ENCODE measurements at regions not wholly inside any gene's neighbourhood (a gene's known extent, or its start where the extent isn't known, plus 50 kb on each side); places are given as distances from the start of the nearest gene placed in this dataset.
"Not testable (repeated sequence)": the region's sequence is repeated elsewhere in the genome, so short reads cannot be mapped to it uniquely, and the experiment has no call there.

DNA sequence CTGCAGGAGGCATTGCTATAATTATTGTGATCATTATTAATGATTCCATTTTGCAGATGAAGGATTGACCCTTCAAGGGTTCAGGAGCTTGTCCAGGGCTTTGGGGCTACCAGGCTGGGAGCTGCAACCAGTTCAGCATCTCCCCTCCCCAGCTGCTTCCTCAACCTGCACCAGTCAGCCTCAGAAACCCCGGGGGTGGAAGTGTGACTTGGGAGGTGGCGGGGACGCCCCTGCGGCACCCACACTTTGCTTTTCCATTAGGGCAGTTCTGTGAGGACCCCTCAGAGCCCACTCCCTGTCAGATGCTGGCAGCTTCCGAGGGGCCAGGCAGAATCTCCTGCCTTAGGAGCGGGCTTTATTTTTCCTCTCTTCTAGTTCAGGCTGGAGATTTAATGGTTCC lies 85.6 kb downstream of the OLFM1 start:
- ATAC-seq (no peak), DNase-seq (ENCODE audit: missing footprints) (no peak)
- intact Hi-C loops (cut with DNase I): no loop called here

GRCh38 chr9:135174248-135174647 lies 86.8 kb downstream of the OLFM1 start:
- no peak for DNase-seq (ENCODE audit: missing footprints)
- intact Hi-C loops (cut with DNase I): no loop called here
- ATAC-seq: no peak

DNA sequence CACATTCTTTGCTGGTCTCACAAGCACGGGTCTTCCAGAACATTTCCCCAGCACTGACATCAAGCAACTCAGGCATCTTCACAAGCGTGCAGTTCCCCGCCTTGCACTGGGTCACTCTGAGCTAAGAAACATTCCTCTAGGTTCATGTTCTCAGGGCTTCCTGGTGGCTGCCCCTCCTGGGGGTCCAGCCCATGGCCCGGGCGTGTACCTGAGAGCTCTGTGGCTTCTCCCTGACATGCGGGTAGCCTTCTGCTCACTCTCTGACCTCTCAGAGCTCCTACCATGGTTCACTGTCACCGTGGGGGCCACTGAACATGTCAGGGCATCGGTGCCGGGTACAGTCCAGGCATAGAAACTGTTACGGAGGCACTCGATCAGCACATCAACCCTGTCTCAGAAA lies 87.5 kb downstream of the OLFM1 start:
- no peak for DNase-seq (ENCODE audit: missing footprints)
- no peak for ATAC-seq
- intact Hi-C loops (cut with DNase I): no loop called here

DNA sequence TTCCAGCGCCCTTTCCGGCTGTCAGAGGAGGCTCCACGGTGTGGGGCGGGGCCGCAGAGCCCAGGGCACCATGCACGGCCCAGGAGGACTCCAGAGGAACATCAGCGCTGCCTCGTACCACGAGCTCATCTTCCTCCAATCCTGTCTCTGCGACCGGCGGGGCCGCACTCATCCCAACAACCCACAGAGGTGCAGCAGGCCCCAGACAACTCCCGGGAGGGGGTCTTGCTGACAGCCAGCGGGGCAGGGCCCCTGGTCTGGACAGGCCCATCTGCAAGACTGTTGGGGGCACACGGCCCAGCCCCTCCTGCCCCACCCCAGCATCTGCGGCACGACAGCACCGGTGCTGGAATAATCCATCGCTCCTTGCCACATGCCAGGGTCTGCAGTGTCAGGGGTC lies 88.8 kb downstream of the OLFM1 start:
- ATAC-seq: no peak
- intact Hi-C loops (cut with DNase I): no loop called here

GRCh38 chr9:135177562-135177961 lies 90.1 kb downstream of the OLFM1 start:
- intact Hi-C loops (cut with DNase I): not testable (repeated sequence)

More for the DNA sequence above, 88.8 kb downstream of the OLFM1 start:
- no peak for DNase-seq (ENCODE audit: missing footprints)

GRCh38 chr9:135178498-135178897 lies 91.0 kb downstream of the OLFM1 start:
- ATAC-seq (no peak), DNase-seq (ENCODE audit: missing footprints) (no peak)
- intact Hi-C loops (cut with DNase I): no loop called here

More at GRCh38 chr9:135177562-135177961, 90.1 kb downstream of the OLFM1 start:
- DNase-seq (ENCODE audit: missing footprints); ATAC-seq: not testable (repeated sequence)

DNA sequence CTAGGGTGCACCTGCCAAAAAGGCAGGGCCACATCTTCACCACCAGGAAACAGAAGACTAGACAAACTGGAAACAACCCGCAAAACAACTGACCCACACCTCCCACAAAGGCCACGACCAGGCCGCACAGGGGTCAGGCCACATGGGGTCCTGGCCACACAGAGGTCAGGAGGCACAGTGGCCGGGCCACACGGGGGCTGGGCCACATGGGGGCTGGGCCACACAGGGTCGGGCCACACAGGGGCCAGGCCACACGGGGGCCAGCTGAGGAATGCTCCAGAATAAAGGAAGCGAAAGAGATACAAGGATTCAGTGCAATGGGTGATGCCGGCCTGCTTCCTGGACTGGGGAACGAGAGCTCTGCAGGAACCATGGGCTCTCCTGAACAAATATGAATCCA lies 91.6 kb downstream of the OLFM1 start:
- intact Hi-C loops (cut with DNase I): no loop called here
- no peak for DNase-seq (ENCODE audit: missing footprints)
- ATAC-seq: no peak

DNA sequence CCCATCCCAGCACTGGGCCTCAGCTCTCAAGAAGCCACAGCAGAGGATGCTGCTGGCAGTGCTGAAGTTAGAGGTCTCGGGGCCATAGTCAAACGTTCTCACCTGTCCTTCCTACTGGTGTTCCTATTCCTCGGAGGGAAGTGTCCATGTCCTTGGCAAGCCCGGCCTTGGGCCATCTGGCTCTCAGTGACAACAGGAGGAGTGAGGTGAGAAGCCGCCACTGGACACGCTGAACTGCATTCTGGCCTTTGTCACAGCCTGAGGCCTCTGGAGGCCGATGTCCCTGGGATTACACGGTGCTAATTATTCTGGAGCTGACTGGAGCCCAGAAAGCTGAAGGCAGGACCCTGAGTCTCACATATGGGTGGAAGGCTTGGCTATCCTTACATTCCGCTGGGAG lies 92.5 kb downstream of the OLFM1 start:
- intact Hi-C loops (cut with DNase I): no loop called here
- no peak for ATAC-seq

GRCh38 chr9:135180586-135180985 lies 93.1 kb downstream of the OLFM1 start:
- ATAC-seq (no peak), DNase-seq (ENCODE audit: missing footprints) (no peak)
- intact Hi-C loops (cut with DNase I): no loop called here

More for the DNA sequence above, 92.5 kb downstream of the OLFM1 start:
- DNase-seq (ENCODE audit: missing footprints): no peak

DNA sequence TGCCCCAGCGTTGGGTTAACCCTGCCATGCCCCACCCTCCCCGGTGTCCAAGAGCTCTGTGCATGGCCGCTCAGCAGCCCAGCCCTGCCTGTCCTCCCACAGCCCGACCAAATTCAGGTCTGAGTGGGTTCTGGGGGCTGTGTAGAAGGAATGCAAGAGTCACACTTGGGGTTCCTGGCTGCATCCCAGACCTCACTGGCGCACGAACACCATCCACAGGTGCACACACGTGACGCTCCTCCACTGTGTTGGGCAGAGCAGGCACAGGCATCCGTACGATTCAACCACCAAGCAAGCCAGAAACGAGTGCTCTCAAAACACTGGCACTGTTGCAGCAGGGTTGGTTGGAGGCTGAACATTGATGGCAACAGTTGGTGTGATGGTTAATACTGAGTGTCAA lies 93.9 kb downstream of the OLFM1 start:
- DNase-seq (ENCODE audit: missing footprints) (no peak), ATAC-seq (no peak)
- intact Hi-C loops (cut with DNase I): no loop called here

- DNase-seq (ENCODE audit: missing footprints); intact Hi-C loops (cut with DNase I); ATAC-seq: not testable (repeated sequence)
Measured at GRCh38 chr9:135181841-135182240, 94.4 kb downstream of the OLFM1 start.

DNA sequence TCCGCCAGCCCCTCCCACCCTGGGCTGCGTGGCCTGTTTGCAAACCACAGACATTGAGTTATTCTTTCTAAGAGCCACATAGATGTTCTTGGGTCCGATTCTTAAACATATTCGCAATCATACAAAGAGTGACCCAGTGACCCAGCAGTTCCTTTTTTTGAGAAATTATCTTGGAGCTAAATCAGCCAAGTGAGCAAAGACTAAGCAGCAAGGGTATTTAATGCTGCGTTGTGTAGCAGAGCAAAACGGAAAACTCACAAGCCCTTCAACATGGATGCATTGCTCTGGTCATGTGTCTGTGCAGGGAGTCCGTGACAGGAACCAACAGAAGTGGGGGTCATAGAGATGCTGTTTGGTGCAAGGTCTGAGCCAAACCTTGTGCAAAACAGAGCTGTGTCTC lies 95.6 kb downstream of the OLFM1 start:
- ATAC-seq (no peak), DNase-seq (ENCODE audit: missing footprints) (no peak)
- intact Hi-C loops (cut with DNase I): no loop called here

DNA sequence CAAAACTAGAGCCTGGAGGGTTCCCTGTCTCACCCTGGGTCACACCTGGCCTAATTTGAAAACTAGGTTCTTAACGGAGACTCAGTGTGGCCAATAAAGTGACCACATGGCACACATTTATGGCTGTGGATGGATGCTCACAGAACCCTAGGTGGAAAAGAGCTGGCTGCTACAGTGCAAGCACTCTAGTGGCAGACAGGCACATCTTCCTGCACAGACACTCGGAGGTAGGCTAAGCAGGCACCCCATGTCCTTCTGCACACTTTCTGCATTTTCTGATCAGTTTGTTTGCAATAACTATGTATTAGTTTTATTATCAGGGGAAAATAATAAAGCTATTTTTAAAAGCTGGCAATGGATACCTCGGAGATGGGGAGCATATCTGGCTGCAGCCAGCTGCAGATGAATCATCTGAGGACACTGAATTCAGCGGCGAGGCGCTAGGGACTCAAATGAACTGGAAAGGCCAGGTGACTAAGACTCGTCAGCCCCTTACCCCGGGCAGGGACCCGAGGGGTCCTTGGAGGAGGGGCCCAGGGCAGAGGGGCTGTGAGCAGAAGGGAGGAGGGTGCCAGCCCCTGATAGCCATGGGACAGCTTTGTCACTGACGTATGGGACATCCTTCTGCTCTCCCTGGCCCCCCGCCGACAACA lies 96.2 kb downstream of the OLFM1 start:
- DNase-seq (ENCODE audit: missing footprints) (no peak), ATAC-seq (no peak)
- intact Hi-C loops (cut with DNase I): no loop called here

GRCh38 chr9:135184181-135185053 lies 96.9 kb downstream of the OLFM1 start:
- DNase-seq (ENCODE audit: missing footprints): no peak
- no peak for ATAC-seq
- intact Hi-C loops (cut with DNase I): no loop called here

DNA sequence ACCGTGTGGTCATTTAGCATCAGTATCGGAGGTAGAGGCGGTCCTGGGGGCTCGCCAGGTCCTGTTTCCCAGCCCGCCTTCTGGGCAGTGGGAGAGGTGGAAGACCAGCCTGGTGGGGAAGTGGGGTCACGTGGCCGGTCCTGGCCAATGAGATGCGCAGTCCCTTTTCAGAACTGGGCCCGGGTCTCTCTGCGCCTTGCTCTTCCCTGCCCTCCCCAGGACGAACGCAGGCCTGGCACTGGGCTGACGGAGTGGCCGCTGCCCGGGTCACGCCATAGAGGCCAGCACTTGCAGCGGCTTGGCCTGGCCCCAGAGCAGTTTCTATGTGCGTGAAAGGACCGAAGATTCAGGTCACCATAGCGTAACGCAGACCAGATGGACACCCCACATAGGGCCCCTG lies 97.6 kb downstream of the OLFM1 start:
- no peak for ATAC-seq
- intact Hi-C loops (cut with DNase I): no loop called here
- no peak for DNase-seq (ENCODE audit: missing footprints)

- intact Hi-C loops (cut with DNase I): no loop called here
- DNase-seq (ENCODE audit: missing footprints) (no peak), ATAC-seq (peak; percentile 51)
Measured at GRCh38 chr9:135186248-135187164, 99.0 kb downstream of the OLFM1 start.

GRCh38 chr9:135187365-135187764 lies 99.9 kb downstream of the OLFM1 start:
- intact Hi-C loops (cut with DNase I): no loop called here
- ATAC-seq: no peak
- no peak for DNase-seq (ENCODE audit: missing footprints)

- intact Hi-C loops (cut with DNase I): no loop called here
- ATAC-seq: no peak
Measured at GRCh38 chr9:135188681-135189151, 101.2 kb downstream of the OLFM1 start.

GRCh38 chr9:135189497-135189896 lies 102.0 kb downstream of the OLFM1 start:
- no peak for ATAC-seq
- intact Hi-C loops (cut with DNase I): no loop called here
- no peak for DNase-seq (ENCODE audit: missing footprints)

More at GRCh38 chr9:135188681-135189151, 101.2 kb downstream of the OLFM1 start:
- no peak for DNase-seq (ENCODE audit: missing footprints)
